ENCODE measurements at regions not wholly inside any gene's neighbourhood (a gene's known extent, or its start where the extent isn't known, plus 50 kb on each side); places are given as distances from the start of the nearest gene placed in this dataset.

GRCh38 chr4:167784826-167785225 lies 307.5 kb upstream of the ANXA10 start:
- Histone ChIP-seq H4K20me1 (ENCODE audit: insufficient read depth, low read length) (no peaks in the 10 kb centered on the region), H3K9ac (ENCODE audit: low read length) (no peak overlapping the region), H3K4me3 (ENCODE audit: low read depth, low read length, poor library complexity, severe bottlenecking) (no peak overlapping the region), H3K4me1 (ENCODE audit: insufficient read depth, low read length, severe bottlenecking) (no peaks in the 10 kb centered on the region), H3K9me2 (ENCODE audit: low read depth, low read length) (no peaks in the 10 kb centered on the region), H3K27ac (ENCODE audit: low read depth, low read length, poor library complexity, severe bottlenecking) (no peak overlapping the region), H3K36me3 (ENCODE audit: insufficient read depth, low read length) (no peaks in the 10 kb centered on the region), H3K9me3 (ENCODE audit: low read length) (no peaks in the 10 kb centered on the region), H3F3A (ENCODE audit: insufficient read depth, low read length) (no peaks in the 10 kb centered on the region), H3K27me3 (ENCODE audit: insufficient read depth, low read length) (no peaks in the 10 kb centered on the region), H3K4me2 (ENCODE audit: low read length) (no peak overlapping the region), H3K79me2 (ENCODE audit: insufficient read depth, low read length) (no peaks in the 10 kb centered on the region), H2AFZ (ENCODE audit: low read length) (no peak overlapping the region)
- no peak for TF ChIP-seq CTCF (IDR thresholded peaks at IDR 0.05; ENCODE audit: low read length)

GRCh38 chr4:167785523-167785922 lies 306.8 kb upstream of the ANXA10 start:
- Histone ChIP-seq H4K20me1 (ENCODE audit: insufficient read depth, low read length) (no peaks in the 10 kb centered on the region), H3K27me3 (ENCODE audit: insufficient read depth, low read length) (no peaks in the 10 kb centered on the region), H3K36me3 (ENCODE audit: insufficient read depth, low read length) (no peaks in the 10 kb centered on the region), H3K4me3 (ENCODE audit: low read depth, low read length, poor library complexity, severe bottlenecking) (no peak overlapping the region), H2AFZ (ENCODE audit: low read length) (no peak overlapping the region), H3K4me1 (ENCODE audit: insufficient read depth, low read length, severe bottlenecking) (no peaks in the 10 kb centered on the region), H3K4me2 (ENCODE audit: low read length) (no peak overlapping the region), H3K9me2 (ENCODE audit: low read depth, low read length) (no peaks in the 10 kb centered on the region), H3K79me2 (ENCODE audit: insufficient read depth, low read length) (no peaks in the 10 kb centered on the region), H3K27ac (ENCODE audit: low read depth, low read length, poor library complexity, severe bottlenecking) (no peak overlapping the region), H3K9ac (ENCODE audit: low read length) (no peak overlapping the region), H3K9me3 (ENCODE audit: low read length) (no peaks in the 10 kb centered on the region), H3F3A (ENCODE audit: insufficient read depth, low read length) (no peaks in the 10 kb centered on the region)
- TF ChIP-seq CTCF (IDR thresholded peaks at IDR 0.05; ENCODE audit: low read length) (no peak), EZH2 (IDR thresholded peaks at IDR 0.05; ENCODE audit: borderline replicate concordance, low read length) (no peak)

- H3K9me3 ChIP-seq (ENCODE audit: low read length) = no peaks in the 10 kb centered on the region
- H3K27me3 ChIP-seq (ENCODE audit: insufficient read depth, low read length) = no peaks in the 10 kb centered on the region
- H3K36me3 ChIP-seq (ENCODE audit: insufficient read depth, low read length) = no peaks in the 10 kb centered on the region
- H3K4me2 ChIP-seq (ENCODE audit: low read length) = no peak overlapping the region
- no peak overlapping the region for H3K9ac ChIP-seq (ENCODE audit: low read length)
- H4K20me1 ChIP-seq (ENCODE audit: insufficient read depth, low read length) = no peaks in the 10 kb centered on the region
- H3K27ac ChIP-seq (ENCODE audit: low read depth, low read length, poor library complexity, severe bottlenecking) = no peak overlapping the region
- no peaks in the 10 kb centered on the region for H3K4me1 ChIP-seq (ENCODE audit: insufficient read depth, low read length, severe bottlenecking)
- H3K4me3 ChIP-seq (ENCODE audit: low read depth, low read length, poor library complexity, severe bottlenecking) = no peak overlapping the region
- TF ChIP-seq EZH2 (IDR thresholded peaks at IDR 0.05; ENCODE audit: borderline replicate concordance, low read length) (no peak), CTCF (IDR thresholded peaks at IDR 0.05; ENCODE audit: low read length) (no peak)
- H2AFZ ChIP-seq (ENCODE audit: low read length) = no peak overlapping the region
- H3F3A ChIP-seq (ENCODE audit: insufficient read depth, low read length) = no peaks in the 10 kb centered on the region
- no peaks in the 10 kb centered on the region for H3K9me2 ChIP-seq (ENCODE audit: low read depth, low read length)
- H3K79me2 ChIP-seq (ENCODE audit: insufficient read depth, low read length) = no peaks in the 10 kb centered on the region
Observed at GRCh38 chr4:167786504-167786903, 305.8 kb upstream of the ANXA10 start.
